NCI-H1694 (cell line): ENCODE measurements at regions not wholly inside any gene's neighbourhood (a gene's known extent, or its start where the extent isn't known, plus 50 kb on each side); places are given as distances from the start of the nearest gene placed in this dataset.
"Not testable (repeated sequence)": the region's sequence is repeated elsewhere in the genome, so short reads cannot be mapped to it uniquely, and the experiment has no call there.

ENCODE experiments used
- DNase-seq: peaks from one replicate; lab custom pipeline; 2025; lab: John Stamatoyannopoulos, UW

DNA sequence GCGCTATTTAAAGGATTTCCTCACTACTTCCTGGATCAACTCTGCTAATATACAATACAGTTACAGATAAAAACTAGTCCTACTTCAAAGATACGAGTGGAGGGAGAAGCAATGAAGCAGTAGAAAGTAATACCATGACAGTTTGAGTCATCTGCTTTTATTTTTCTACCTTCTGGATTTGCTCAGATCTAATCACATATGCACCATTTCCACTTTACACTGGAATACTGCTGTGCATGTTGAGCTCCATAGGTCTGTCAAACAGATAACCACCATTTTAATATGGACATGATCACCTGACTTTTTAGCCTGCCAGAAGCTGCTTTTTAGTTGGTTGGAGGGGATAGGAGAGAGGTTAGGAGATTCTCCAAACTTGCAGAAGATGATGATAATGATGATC, 92.5 kb downstream of the MMUT start:
- no peak for DNase-seq

DNA sequence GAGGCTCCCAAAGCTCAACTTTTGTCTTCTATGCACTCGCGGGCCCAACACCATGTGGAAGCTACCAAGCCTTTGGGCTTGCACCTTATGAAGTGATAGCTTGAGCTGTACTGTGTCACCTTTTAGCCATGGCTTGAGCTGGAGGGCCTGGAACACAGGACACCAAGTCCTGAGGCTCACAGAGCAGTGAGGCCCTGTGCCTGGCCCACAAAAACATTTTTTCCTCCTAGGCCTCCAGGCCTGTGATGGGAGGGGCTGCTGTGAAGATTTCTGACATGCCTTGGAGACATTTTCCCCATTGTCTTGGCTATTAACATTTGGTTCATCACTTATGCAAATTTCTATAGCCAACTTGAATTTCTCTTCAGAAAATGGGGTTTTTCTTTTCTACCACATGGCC, 96.5 kb downstream of the MMUT start:
- DNase-seq: no peak

DNA sequence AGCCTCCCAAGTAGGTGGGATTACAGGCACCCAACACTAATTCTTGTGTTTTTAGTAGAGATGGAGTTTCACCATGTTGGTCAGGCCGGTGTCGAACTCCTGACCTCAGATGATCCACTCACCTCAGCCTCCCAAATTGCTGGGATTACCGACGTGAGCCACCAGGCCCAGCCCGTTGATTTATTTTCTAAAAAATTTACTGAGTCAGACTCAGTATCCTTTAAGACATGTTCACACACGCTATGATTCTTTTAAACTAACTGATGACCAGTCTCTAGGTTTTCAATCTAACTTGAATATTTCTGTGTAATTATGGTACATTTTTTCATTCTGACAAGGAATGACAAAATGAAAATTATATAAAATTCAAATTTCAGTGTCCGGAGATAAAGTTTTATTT, 114.5 kb downstream of the MMUT start:
- DNase-seq: no peak

DNA sequence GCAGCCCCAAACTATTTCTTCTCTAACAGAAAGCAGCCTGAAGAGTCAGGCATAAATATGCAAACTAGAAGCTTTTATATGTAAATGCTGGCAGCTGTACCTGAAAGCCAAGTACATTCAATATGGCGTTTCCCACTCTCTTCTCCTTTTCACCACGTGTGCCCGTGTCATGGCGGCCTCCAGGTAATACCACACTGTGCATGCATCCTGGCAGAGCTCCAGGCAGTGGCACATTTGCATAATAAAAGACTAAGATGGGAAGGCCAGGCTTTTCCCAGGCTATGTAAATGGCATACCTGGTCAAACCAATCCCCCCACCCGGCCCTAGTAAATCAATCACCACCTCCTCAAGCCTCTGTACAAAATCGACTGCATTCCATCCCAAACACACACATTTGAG, 120.6 kb downstream of the MMUT start:
- no peak for DNase-seq

DNA sequence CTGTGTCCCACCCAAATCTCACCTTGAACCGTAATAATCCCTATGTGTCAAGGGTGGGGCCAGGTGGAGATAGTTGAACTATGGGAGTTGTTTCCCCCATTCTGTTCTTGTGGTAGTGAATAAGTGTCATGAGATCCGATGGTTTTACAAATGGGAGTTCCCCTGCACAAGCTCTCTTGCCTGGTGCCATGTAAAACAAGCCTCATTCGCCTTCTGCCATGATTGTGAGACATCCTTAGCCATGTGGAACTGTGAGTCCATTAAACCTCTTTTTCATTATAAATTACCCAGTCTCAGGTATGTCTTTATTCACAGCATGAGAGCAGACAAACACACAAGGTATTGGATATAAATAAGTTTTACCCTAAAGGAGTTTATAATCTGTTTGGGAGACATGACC, 121.2 kb downstream of the MMUT start:
- DNase-seq: no peak

DNA sequence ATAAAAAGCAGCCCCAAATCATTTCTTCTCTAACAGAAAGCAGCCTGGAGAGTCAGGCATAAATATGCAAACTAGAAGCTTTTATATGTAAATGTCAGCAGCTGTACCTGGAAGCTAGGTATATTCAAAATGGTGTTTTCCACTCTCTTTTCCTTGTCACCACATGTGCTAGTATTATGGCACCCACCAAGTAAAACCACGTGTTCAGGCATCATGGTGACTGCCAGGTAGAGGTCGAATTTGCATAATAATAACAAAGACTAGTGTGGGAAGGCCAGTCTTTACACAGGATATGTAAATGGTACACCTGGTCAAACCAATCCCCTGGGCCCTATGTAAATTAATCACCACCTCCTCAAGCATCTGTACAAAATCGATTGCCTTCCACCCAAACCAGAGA, 124.0 kb downstream of the MMUT start:
- no peak for DNase-seq

DNA sequence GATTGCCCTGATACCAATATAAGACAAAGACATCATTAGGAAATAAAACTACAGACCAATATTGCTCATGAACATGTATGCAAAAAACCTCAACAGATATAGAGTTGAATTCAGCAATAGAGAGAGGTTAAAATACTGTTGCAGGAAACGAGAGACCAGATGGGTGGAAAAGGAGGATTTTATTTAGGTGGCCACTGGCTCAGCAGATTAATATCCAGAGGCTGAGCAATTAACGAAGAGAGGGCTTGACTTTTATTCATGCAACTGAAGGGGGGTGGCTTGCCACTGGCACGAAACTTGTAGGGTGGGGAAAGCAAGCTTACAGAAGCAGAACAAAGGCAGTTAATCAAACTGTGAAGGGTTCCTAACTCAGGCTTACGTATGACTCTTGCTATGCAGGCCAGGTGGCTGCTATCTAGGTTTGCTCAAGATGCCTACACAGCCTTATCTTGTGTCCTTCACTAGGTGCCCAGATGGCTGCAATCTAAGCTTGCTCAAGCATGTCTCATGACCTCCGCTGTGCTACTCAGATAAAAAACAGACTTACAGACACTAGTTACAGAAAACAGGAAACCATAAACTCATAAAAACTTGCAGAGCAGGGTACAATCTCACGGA, 126.4 kb downstream of the MMUT start:
- no peak for DNase-seq

DNA sequence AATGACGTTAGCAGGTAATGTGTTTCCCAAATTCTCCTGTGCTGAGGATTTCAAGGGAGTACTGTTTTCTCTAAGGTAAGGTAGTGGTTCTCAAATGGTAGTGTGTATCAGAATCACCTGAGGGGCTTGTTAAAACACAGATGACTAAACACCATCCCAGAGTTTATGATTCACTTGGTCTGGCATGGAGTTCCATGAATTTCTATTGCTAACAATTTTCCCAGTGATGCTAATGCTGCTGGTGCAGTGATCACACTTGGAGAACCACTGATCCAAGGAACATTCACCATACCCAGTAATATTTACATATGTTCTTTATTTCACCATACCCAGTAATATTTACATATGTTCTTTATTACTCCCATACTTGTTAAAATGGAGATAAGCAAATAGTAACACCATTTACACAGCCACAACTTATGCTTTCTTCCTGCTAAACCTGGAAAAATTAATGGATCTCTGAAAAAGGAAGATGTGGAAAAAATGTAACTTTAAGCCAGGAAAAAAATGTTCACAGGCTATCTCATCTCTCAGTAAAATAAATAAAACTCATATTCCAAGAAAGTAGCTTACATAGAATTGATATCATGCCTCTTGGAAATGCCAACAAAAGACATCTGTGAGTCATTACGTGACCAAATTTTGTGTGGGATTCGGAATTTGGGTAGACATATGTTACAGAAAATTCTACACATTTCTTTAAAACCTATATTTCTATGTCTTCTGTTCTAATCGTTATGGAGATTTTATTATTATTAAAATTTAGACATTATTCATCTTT, 129.5 kb downstream of the MMUT start:
- DNase-seq: no peak

DNA sequence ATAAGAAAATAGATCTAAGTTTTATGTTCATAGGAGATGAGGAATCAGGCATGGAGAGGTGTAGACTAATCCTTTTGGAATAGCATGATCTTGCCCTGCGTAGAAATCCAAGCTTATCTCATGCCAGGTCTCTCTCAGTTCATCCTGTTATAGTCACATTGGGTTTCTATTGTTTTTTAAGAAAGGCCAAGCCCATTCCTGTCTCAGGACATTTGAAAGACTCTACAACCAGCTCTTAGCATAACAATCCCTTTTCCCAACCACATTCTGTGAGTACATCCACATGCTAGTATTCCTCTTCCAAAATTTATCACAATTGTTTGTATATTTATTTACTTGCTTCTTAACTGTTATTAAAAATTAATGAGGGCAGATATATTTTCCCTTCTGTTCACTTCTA, 130.3 kb downstream of the MMUT start:
- DNase-seq: no peak

DNA sequence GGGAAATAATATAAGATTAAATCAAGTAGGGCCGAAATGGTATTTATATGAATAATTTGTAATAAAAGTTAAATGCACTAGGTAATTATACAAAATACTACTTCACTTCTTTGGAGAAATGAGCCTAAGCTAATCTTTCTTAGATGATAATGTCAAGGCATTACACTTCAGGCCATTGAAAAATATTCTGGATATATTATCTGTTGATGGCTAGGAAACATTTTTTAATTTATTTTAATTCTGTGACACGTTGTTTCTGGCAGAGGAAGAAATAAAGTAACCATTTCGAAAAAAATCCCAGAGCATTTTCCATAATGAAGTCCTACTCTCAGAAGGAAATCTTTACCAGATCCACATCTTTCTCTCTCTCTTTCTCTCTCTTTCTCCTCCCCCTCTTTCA, 133.9 kb downstream of the MMUT start:
- DNase-seq: no peak

DNA sequence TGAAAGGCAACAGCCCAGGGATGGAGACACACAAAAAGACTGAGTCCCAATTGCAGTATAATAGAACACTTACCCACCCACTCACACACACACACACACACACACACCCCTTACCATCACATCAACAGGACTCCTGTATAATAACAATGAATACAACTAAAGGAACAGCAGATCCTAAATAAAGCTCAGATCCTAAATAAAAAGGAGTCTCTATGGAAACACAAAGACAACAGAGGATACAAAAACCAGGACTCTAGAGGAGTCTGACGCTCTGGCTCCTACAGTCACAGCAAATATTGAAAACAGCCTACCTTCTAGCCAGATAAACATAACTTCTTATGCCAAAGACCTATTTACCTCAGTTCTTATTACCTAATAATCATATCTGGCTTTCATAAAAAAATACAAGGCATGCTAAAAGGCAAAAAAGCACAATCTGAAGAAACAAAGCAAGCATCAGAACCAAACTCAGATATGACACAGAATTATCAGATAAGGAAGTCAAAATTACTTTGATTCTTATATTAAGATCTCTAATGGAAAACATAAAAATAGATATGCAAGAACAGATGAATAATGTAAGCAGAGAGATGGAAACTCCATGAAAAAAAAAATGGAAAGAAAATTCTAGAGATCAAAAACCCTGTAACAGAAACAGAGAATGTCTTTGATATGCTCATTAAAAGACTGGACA, 134.9 kb downstream of the MMUT start:
- no peak for DNase-seq

DNA sequence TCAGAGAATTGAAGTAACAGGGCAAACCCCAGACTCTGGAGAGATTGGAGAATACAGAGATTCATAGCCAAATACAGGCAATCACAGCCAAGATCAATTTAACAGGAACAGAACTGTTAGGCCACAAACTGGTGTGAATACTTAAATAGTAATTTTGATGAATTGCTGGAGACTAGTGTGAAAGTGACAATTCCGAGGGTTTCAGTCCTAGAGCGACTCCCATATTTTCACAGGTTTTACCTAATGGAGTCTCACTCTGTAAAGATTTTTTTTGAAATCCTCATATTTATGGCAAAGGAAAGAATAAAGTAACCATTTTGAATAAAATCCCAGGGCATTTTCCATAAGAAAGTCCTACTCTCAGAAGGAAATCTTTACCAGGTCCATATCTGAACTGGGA, 135.5 kb downstream of the MMUT start:
- no peak for DNase-seq

DNA sequence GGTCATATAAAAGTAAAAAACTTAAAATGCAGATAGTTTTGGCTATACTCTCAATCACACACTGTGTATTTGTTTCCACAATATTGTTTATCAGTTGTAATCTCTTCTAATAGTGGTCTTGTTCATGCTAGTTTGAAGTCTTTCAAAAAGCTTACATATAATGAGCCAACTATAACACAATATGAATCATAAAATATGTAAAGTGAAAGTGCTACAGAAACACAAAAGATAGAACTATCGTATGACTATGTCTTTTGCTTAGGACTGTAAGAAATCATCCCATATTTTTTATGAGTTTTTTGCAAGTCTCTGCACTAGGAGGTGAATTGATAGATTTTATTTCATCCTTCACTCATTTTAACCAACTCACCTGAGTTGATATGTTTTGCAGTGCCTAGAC, 136.0 kb downstream of the MMUT start:
- DNase-seq: no peak

DNA sequence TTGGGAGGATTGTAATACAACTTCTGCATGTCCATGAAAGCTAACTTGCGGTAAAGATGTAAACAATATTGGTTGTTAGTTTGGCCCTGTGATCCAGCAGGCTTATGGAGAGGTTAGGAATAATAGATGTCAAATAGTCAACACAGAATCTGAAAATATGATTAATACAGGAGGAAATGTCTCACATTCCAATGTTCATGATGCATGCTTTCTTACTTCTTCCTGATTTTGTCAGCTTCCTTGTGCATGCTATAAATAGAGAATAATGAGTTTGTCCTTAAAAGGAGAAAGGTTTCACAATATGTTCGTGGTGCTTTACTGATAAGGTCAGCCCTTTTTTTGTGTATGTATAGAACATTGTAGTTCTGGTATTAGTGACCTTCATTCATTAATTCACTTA, 136.7 kb downstream of the MMUT start:
- DNase-seq: no peak

DNA sequence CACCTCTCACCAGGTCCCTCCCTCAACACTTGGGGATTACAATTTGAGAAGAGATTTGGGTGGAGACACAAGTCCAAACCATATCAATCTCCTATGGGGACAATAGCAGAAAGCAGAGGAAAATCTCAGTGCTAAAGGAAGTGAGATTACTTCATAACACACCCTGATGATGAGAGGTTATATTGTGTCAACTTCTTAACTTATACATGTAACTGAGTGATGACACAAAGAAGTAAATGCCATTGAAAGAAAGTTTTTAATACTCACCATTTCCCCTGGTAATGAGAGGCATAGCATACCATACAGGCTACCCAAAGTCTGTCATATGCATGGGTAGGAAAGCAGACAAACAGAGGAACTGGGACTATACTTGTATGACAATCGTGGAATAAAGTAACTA, 137.2 kb downstream of the MMUT start:
- DNase-seq: no peak

DNA sequence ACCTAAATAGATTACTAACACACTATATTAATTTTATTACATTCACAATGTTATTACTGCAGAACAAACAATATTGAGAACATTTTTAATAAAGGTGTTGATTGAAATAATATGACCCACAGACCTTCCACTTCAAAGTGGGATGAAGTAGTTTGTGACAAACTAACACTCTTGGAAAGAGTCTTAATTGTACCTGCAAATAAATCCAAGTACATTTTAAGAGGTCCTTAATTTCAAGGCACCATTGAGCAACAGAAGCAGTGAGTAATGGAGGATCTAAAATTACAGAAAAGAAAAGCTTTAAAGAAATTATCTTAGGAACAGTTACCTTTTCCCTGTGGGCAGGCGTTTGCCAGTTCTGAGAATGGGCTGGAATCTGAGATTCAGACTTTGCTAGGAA, 140.2 kb downstream of the MMUT start:
- no peak for DNase-seq

DNA sequence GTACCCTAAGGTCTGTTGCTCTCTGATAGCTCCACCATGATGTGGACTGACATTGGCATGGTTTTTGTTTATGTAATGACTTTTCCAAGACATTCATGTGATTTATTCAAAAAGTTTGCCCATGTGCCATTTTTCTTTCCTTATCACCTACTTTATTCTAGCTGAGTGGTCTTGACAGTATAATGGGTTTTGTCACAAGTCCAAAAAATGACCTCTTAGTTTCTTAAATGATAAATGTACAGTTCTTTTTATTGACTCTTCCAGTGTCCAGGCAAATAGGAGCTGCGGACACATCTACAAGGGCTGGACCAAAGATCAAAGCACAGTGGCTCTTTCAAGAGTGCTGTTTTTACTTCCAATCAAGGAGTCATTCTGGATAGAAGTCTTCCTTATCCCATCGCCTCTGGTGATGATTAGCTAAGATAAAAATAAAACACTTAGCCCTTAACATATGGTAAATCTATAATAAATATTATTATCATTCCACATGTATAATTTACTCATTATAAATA, 141.4 kb downstream of the MMUT start:
- no peak for DNase-seq

DNA sequence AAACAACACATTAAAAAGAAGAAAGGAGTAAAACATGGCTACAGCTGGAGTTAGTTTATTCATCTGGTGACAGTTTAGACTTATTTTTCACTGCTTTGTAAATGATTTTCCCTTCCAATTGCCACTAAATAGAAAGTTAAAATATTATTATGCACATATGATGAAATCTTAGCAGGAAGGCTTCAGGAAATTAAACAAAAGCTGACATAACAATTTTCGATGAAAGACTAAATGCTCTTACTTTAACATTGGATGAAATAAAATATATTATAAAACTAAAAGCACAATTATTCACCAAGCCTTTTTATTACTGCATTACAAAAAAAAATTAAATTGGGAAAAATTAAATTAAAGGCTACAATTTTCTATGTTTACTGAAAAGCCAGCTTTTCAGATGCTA, 158.0 kb downstream of the MMUT start:
- no peak for DNase-seq

DNA sequence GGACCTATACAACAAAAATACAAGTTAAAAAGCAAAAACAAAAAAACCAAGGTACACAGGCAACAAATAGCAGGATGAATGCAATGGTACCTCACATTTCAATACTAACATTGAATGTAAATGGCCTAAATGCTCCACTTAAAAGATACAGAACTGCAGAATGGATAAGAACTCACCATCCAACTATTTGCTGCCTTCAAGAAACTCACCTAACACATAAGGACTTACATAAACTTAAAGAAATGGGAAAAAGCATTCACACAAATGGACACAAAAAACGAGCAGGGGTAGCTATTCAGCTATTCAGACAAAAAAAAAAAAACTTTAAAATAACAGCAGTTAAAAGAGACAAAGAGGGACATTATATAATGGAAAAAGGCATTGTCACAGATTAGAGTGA, 158.7 kb downstream of the MMUT start:
- not testable (repeated sequence) for DNase-seq

DNA sequence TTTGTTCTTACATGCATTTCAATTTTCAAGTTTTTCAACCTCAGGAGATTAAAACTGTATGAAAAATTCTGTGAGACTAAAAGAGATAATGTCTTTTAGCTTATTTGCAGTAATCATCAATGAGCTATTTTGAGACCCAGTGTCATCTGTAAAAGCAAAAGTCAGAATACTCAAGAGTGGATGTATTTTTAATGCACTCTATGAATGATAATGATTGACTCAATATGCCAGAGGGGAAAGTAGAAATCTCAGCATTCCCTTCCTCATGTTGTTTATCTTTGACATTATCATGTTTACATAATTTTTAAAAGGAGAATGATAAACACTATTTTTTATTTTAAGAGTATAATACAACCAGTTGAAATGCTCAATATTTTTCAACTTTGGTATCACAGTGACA, 162.1 kb downstream of the MMUT start:
- DNase-seq: no peak

DNA sequence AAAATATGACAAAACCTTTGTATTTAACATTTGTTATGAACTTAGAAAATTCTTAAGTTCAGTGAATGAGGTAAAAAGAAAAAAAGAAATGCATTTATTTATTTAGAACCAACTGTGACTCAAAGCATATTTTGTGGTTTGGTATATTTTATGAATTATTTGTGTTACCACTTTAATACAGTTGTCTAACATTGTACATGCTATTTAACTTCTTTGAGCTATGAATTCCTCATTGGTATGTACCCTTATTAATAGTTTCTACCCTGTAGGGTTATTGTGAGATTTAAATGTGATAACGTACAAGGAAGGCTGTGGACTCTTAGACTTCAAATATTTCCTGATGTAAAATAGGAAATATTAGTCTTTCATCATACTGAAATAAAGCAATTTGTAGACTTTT, 162.6 kb downstream of the MMUT start:
- DNase-seq: no peak

DNA sequence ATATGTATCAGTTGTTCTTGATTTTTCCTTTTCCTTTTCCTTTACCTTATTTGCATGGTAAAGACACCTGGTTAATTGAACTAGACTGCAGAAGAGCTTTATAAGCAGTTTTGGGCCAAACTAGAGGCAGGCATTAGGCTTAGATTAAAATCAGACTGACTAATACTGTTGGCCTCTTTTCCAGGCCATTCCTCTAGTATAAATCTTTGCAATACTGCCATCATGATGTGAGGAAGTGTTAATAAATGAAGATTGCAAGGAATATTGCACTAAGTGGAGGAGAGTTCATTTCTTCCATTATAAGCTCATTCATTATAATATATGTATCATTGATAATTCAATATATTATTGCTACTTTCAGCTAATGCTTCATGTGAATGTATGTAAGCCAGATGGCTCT, 163.8 kb downstream of the MMUT start:
- no peak for DNase-seq

DNA sequence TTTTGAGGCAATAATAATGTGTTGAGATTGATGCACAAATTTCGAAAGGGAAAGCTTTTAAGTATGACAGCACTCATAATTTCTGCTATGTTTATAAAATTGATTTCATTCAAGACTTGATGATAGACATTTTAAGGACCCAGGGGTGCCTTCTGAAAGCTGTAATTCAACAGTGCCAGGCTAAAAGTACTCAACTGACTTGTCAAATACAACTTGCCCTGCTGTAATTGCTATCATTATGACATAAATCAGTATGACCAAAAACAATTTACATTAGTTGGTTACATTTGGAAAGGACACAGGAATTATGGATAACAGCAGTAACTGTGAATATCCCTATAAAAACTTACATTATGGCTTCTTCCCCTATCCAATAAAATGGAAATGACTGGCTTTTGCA, 178.9 kb downstream of the MMUT start:
- no peak for DNase-seq
